HEK293 (cell line): ENCODE measurements at regions not wholly inside any gene's neighbourhood (a gene's known extent, or its start where the extent isn't known, plus 50 kb on each side); places are given as distances from the start of the nearest gene placed in this dataset.

Experiments used
- CTCF ChIA-PET: fragments of 350-600 bp; formaldehyde crosslinking; extraction: SDS; loops from one replicate; lab custom pipeline; 2021; ENCODE audit warnings: antibody characterized with exemption; lab: Yijun Ruan, JAX
- POLR2A ChIA-PET: fragments of 300-600 bp; formaldehyde crosslinking; extraction: SDS; loops from one replicate; lab custom pipeline; 2020; ENCODE audit warnings: antibody characterized with exemption, inconsistent platforms; lab: Yijun Ruan, JAX
- H3K27ac ChIP-seq: fragments of 200-500 bp; sonication (Bioruptor generic); 2 replicates; pipeline ENCODE4 v1.5.1; 2014; ENCODE audit warnings: low read depth, low read length, control low read depth, inconsistent platforms; ENCODE audit errors: extremely low read depth
- H3K36me3 ChIP-seq, 2 experiments: fragments of 200-500 bp in 1 of 2; sonication (Bioruptor generic) in 1 of 2; 1 replicate in 1 of 2; 2 replicates in 1 of 2; pipeline ENCODE4 v1.5.1; 2014 to 2017; ENCODE audit warnings: inconsistent platforms in 2 of 2, low read length in 2 of 2; ENCODE audit not compliant: control insufficient read depth in 2 of 2, insufficient read depth in 1 of 2
- H3K4me1 ChIP-seq: fragments of 200-500 bp; sonication (Bioruptor generic); 2 replicates; pipeline ENCODE4 v1.5.1; 2014; ENCODE audit warnings: mild to moderate bottlenecking, low read length, inconsistent platforms; ENCODE audit not compliant: control insufficient read depth, insufficient read depth
- H3K4me3 ChIP-seq: 2 replicates; pipeline ENCODE4 v1.5.1; 2011; ENCODE audit warnings: low read depth, mild to moderate bottlenecking, control low read depth, low read length, moderate library complexity
- H3K9me3 ChIP-seq: fragments of 200-500 bp; sonication (Bioruptor generic); 2 replicates; pipeline ENCODE4 v1.5.1; 2014; ENCODE audit warnings: low read depth, low read length, inconsistent platforms; ENCODE audit not compliant: control insufficient read depth, insufficient read depth
- EGR2 ChIP-seq: fragments of 450-650 bp; formaldehyde crosslinking; IDR thresholded peaks from 2 replicates; pipeline ENCODE4 v1.5.1; 2016; ENCODE audit warnings: low read depth, missing biosample characterization, missing genetic modification characterization
- GLI2 ChIP-seq: fragments of 450-650 bp; formaldehyde crosslinking; IDR thresholded peaks from 2 replicates; pipeline ENCODE4; 2017; ENCODE audit warnings: missing biosample characterization, missing genetic modification characterization, low read depth, borderline replicate concordance
- MEIS1 ChIP-seq: sonication (generic); formaldehyde crosslinking; IDR thresholded peaks from 2 replicates; pipeline ENCODE4 v1.8.1; 2022; ENCODE audit warnings: missing genetic modification reagents, mild to moderate bottlenecking, borderline replicate concordance
- ZBTB1 ChIP-seq: fragments of 450-650 bp; formaldehyde crosslinking; IDR thresholded peaks from 2 replicates; pipeline ENCODE4 v1.5.1; 2016; ENCODE audit warnings: missing biosample characterization, missing genetic modification characterization
- ZBTB21 ChIP-seq: fragments of 450-650 bp; formaldehyde crosslinking; IDR thresholded peaks from 2 replicates; pipeline ENCODE4 v1.5.1; 2017; ENCODE audit warnings: missing biosample characterization, missing genetic modification characterization
- ZFP3 ChIP-seq: fragments of 450-650 bp; formaldehyde crosslinking; IDR thresholded peaks from 2 replicates; pipeline ENCODE4 v1.5.1; 2016; ENCODE audit warnings: low read depth, missing biosample characterization, missing genetic modification characterization
- ZNF10 ChIP-seq: fragments of 450-650 bp; formaldehyde crosslinking; IDR thresholded peaks from 2 replicates; pipeline ENCODE4 v1.5.1; 2017; ENCODE audit warnings: missing biosample characterization, missing genetic modification characterization
- ZNF140 ChIP-seq: fragments of 450-650 bp; formaldehyde crosslinking; IDR thresholded peaks from 2 replicates; pipeline ENCODE4 v1.5.1; 2016; ENCODE audit warnings: missing biosample characterization, missing genetic modification characterization
- ZNF157 ChIP-seq: fragments of 450-650 bp; formaldehyde crosslinking; IDR thresholded peaks from 2 replicates; pipeline ENCODE4 v1.5.1; 2016; ENCODE audit warnings: missing biosample characterization, missing genetic modification characterization
- ZNF184 ChIP-seq: fragments of 450-650 bp; IDR thresholded peaks from 2 replicates; pipeline ENCODE4 v1.5.1; 2018; ENCODE audit warnings: missing biosample characterization, mild to moderate bottlenecking, missing genetic modification characterization
- ZNF2 ChIP-seq: fragments of 450-650 bp; formaldehyde crosslinking; IDR thresholded peaks from 2 replicates; pipeline ENCODE4 v1.5.1; 2016; ENCODE audit warnings: missing biosample characterization, missing genetic modification characterization
- ZNF214 ChIP-seq: fragments of 450-650 bp; formaldehyde crosslinking; IDR thresholded peaks from 2 replicates; pipeline ENCODE4 v1.5.1; 2017; ENCODE audit warnings: missing biosample characterization, mild to moderate bottlenecking, missing genetic modification characterization, borderline replicate concordance
- ZNF274 ChIP-seq, 2 experiments: fragments of 200-500 bp in 1 of 2; fragments of 450-650 bp in 1 of 2; sonication (Bioruptor generic) in 1 of 2; formaldehyde crosslinking in 1 of 2; IDR thresholded peaks; 2 replicates each; pipeline versions ENCODE4 v1.5.1 to v1.6.1; 2014 to 2016; ENCODE audit warnings: borderline replicate concordance in 1 of 2, inconsistent platforms in 1 of 2, low read length in 1 of 2, missing biosample characterization in 1 of 2, missing genetic modification characterization in 1 of 2
- ZNF302 ChIP-seq: fragments of 450-650 bp; formaldehyde crosslinking; IDR thresholded peaks from 2 replicates; pipeline ENCODE4 v1.5.1; 2016; ENCODE audit warnings: missing biosample characterization, missing genetic modification characterization, low read depth
- ZNF510 ChIP-seq: fragments of 450-650 bp; formaldehyde crosslinking; IDR thresholded peaks from 2 replicates; pipeline ENCODE4 v1.5.1; 2018; ENCODE audit warnings: mild to moderate bottlenecking, missing genetic modification characterization, missing biosample characterization; ENCODE audit not compliant: insufficient replicate concordance
- ZNF558 ChIP-seq: fragments of 450-650 bp; formaldehyde crosslinking; IDR thresholded peaks from 2 replicates; pipeline ENCODE4 v1.5.1; 2016; ENCODE audit warnings: missing biosample characterization, missing genetic modification characterization
- ZNF596 ChIP-seq: fragments of 450-650 bp; IDR thresholded peaks from 2 replicates; pipeline ENCODE4 v1.5.0; 2018; ENCODE audit warnings: missing biosample characterization, mild to moderate bottlenecking, missing genetic modification characterization, moderate library complexity
- ZNF621 ChIP-seq: fragments of 450-650 bp; formaldehyde crosslinking; IDR thresholded peaks from 2 replicates; pipeline ENCODE4 v1.5.1; 2017; ENCODE audit warnings: missing biosample characterization, missing genetic modification characterization
- ZNF768 ChIP-seq: fragments of 450-650 bp; formaldehyde crosslinking; IDR thresholded peaks from 2 replicates; pipeline ENCODE4 v1.5.1; 2018; ENCODE audit warnings: missing biosample characterization, mild to moderate bottlenecking, missing genetic modification characterization
- ZNF791 ChIP-seq: fragments of 450-650 bp; formaldehyde crosslinking; IDR thresholded peaks from 2 replicates; pipeline ENCODE4 v1.5.1; 2016; ENCODE audit warnings: missing biosample characterization, missing genetic modification characterization
- ZNF843 ChIP-seq: fragments of 450-650 bp; formaldehyde crosslinking; IDR thresholded peaks from 2 replicates; pipeline ENCODE4 v1.5.1; 2016; ENCODE audit warnings: missing biosample characterization, missing genetic modification characterization
- ZSCAN23 ChIP-seq: fragments of 450-650 bp; formaldehyde crosslinking; IDR thresholded peaks from 2 replicates; pipeline ENCODE4 v1.5.1; 2016; ENCODE audit warnings: missing biosample characterization, missing genetic modification characterization
- TF ChIP-seq, protein P1 (sequence below): fragments of 450-650 bp; formaldehyde crosslinking; IDR thresholded peaks from 2 replicates; pipeline ENCODE4 v1.5.1; 2016; ENCODE audit warnings: missing biosample characterization, missing genetic modification characterization
- TF ChIP-seq, protein P2 (sequence below): fragments of 450-650 bp; formaldehyde crosslinking; IDR thresholded peaks from 2 replicates; pipeline ENCODE4; 2016; ENCODE audit warnings: missing biosample characterization, missing genetic modification characterization
- TF ChIP-seq, protein P3 (sequence below): fragments of 450-650 bp; IDR thresholded peaks from 2 replicates; pipeline ENCODE4 v1.5.1; 2018; ENCODE audit warnings: missing biosample characterization, mild to moderate bottlenecking, missing genetic modification characterization
- TF ChIP-seq, protein P4 (sequence below): fragments of 450-650 bp; formaldehyde crosslinking; IDR thresholded peaks from 2 replicates; pipeline ENCODE4 v1.5.1; 2016; ENCODE audit warnings: missing biosample characterization, missing genetic modification characterization

DNA sequence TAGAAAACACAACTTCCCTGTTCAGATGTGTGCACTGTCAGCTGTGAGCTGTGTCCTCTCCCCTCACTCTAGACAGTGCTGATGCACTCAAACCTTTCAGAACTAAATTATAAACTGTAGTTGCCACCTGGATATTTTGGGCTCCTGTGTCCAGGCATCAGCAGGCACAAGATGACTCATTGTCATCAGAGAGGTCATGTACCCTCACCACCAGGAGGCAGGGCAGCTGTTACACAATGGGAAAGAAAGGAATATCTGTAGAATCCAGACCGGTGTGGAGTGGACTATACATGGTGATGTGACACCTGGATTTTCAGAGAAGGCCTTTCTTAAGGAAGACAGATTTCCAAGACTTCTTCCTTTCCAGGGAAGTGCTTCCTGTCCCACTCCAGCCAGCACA, 854.4 kb upstream of the AGA start:
- no peaks in the 10 kb centered on the region for H3K36me3 ChIP-seq
- H3K9me3 ChIP-seq: no peaks in the 10 kb centered on the region
- ChIA-PET CTCF (no interaction called here), POLR2A (no interaction called here)
- H3K27ac ChIP-seq: no peak overlapping the region
- H3K4me1 ChIP-seq: no peaks in the 10 kb centered on the region
- TF ChIP-seq MEIS1 (CRISPR knock-in tag) (no peak), ZNF157 (tag by site-specific recombination) (no peak), GLI2 (tag by site-specific recombination) (no peak), ZSCAN23 (no peak)
- H3K4me3 ChIP-seq: no peak overlapping the region

DNA sequence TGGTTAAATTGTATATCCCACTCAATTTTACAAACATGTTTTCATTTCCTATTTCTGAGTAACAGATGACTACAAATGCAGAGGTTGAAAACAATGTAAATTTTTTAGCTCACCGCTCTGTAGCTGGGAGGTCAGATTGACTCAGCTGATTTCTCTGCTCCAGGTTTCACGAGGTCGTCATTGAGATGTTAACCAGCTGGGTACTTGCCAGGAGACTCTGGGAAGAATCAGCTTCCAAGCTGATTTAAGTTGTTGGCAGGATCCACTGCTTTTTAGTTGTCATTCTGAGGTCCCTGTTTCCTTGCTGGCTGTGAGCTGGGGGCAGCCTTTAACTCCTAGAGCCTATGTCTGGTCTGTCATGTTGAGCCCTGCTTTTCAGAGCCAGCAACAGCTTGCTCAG, 864.3 kb upstream of the AGA start:
- ChIA-PET POLR2A (no interaction called here), CTCF (no interaction called here)
- TF ChIP-seq ZNF596 (tag by site-specific recombination) (no peak), ZFP3 (no peak), ZNF214 (tag by site-specific recombination) (no peak), ZNF768 (no peak), ZNF10 (tag by site-specific recombination) (no peak), ZNF510 (tag by site-specific recombination) (no peak), ZNF791 (tag by site-specific recombination) (no peak), ZNF274 (IDR thresholded peaks at IDR 0.05; ENCODE audit: low read length) (no peak), ZNF274 (tag by site-specific recombination; IDR thresholded peaks at IDR 0.05; ENCODE audit: borderline replicate concordance) (no peak), EGR2 (tag by site-specific recombination) (no peak), ZNF558 (no peak), ZNF184 (tag by site-specific recombination) (no peak)
- TF ChIP-seq, protein P1, sequence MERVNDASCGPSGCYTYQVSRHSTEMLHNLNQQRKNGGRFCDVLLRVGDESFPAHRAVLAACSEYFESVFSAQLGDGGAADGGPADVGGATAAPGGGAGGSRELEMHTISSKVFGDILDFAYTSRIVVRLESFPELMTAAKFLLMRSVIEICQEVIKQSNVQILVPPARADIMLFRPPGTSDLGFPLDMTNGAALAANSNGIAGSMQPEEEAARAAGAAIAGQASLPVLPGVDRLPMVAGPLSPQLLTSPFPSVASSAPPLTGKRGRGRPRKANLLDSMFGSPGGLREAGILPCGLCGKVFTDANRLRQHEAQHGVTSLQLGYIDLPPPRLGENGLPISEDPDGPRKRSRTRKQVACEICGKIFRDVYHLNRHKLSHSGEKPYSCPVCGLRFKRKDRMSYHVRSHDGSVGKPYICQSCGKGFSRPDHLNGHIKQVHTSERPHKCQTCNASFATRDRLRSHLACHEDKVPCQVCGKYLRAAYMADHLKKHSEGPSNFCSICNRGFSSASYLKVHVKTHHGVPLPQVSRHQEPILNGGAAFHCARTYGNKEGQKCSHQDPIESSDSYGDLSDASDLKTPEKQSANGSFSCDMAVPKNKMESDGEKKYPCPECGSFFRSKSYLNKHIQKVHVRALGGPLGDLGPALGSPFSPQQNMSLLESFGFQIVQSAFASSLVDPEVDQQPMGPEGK: no peak
- TF ChIP-seq, protein P2, sequence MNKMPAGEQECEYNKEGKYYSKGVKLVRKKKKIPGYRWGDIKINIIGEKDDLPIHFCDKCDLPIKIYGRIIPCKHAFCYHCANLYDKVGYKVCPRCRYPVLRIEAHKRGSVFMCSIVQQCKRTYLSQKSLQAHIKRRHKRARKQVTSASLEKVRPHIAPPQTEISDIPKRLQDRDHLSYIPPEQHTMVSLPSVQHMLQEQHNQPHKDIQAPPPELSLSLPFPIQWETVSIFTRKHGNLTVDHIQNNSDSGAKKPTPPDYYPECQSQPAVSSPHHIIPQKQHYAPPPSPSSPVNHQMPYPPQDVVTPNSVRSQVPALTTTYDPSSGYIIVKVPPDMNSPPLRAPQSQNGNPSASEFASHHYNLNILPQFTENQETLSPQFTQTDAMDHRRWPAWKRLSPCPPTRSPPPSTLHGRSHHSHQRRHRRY (tag by site-specific recombination): no peak
- Histone ChIP-seq H3K36me3 (no peaks in the 10 kb centered on the region), H3K9me3 (no peaks in the 10 kb centered on the region), H3K4me1 (no peaks in the 10 kb centered on the region), H3K4me3 (no peak overlapping the region), H3K27ac (no peak overlapping the region)

DNA sequence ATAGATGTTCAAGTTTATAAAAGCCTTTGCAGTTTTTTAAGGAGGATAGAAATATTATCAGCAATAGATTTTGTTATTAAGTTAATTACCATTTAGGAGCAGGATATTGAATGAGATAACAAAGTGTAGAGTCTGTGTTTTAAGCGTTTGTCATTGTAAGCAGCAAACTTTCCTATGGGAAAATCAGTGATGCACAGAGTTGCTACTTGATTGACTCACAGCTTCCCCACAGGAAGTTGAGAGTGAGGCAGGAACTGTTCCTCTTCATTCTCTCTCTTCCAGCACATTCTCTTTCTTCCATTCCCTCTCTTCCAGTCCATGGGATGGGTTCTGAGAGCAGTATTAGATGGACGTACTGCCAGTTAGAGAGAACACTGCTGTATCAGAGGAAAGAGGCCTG, 867.7 kb upstream of the AGA start:
- H3K36me3 ChIP-seq: no peaks in the 10 kb centered on the region
- H3K4me1 ChIP-seq: no peaks in the 10 kb centered on the region
- H3K27ac ChIP-seq: no peak overlapping the region
- ChIA-PET CTCF (no interaction called here), POLR2A (no interaction called here)
- H3K9me3 ChIP-seq: no peaks in the 10 kb centered on the region
- H3K4me3 ChIP-seq: no peak overlapping the region
- no peak for TF ChIP-seq ZNF791 (tag by site-specific recombination)
- no peak for TF ChIP-seq ZNF10 (tag by site-specific recombination)
- no peak for TF ChIP-seq ZNF621 (tag by site-specific recombination)
- TF ChIP-seq ZNF140 (tag by site-specific recombination): no peak
- no peak for TF ChIP-seq ZBTB21
- TF ChIP-seq ZNF2 (tag by site-specific recombination): no peak
- no peak for TF ChIP-seq ZNF843 (tag by site-specific recombination)
- TF ChIP-seq ZNF558: no peak
- TF ChIP-seq, protein P3, sequence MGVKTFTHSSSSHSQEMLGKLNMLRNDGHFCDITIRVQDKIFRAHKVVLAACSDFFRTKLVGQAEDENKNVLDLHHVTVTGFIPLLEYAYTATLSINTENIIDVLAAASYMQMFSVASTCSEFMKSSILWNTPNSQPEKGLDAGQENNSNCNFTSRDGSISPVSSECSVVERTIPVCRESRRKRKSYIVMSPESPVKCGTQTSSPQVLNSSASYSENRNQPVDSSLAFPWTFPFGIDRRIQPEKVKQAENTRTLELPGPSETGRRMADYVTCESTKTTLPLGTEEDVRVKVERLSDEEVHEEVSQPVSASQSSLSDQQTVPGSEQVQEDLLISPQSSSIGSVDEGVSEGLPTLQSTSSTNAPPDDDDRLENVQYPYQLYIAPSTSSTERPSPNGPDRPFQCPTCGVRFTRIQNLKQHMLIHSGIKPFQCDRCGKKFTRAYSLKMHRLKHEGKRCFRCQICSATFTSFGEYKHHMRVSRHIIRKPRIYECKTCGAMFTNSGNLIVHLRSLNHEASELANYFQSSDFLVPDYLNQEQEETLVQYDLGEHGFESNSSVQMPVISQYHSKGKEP (tag by site-specific recombination): no peak
- TF ChIP-seq, protein P4, sequence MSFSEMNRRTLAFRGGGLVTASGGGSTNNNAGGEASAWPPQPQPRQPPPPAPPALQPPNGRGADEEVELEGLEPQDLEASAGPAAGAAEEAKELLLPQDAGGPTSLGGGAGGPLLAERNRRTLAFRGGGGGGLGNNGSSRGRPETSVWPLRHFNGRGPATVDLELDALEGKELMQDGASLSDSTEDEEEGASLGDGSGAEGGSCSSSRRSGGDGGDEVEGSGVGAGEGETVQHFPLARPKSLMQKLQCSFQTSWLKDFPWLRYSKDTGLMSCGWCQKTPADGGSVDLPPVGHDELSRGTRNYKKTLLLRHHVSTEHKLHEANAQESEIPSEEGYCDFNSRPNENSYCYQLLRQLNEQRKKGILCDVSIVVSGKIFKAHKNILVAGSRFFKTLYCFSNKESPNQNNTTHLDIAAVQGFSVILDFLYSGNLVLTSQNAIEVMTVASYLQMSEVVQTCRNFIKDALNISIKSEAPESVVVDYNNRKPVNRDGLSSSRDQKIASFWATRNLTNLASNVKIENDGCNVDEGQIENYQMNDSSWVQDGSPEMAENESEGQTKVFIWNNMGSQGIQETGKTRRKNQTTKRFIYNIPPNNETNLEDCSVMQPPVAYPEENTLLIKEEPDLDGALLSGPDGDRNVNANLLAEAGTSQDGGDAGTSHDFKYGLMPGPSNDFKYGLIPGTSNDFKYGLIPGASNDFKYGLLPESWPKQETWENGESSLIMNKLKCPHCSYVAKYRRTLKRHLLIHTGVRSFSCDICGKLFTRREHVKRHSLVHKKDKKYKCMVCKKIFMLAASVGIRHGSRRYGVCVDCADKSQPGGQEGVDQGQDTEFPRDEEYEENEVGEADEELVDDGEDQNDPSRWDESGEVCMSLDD (tag by site-specific recombination): no peak
- no peak for TF ChIP-seq ZBTB1 (tag by site-specific recombination)
- TF ChIP-seq ZNF302: no peak
